GM12878 (cell line): ENCODE measurements at regions not wholly inside any gene's neighbourhood (a gene's known extent, or its start where the extent isn't known, plus 50 kb on each side); places are given as distances from the start of the nearest gene placed in this dataset.

Experiments
- ATAC-seq: fragments of 200-7000 bp; cut with Tn5 transposase; 3 replicates; pipeline ENCODE4 v1.9.1; 2020; ENCODE audit warnings: mild to moderate bottlenecking, moderate library complexity
- BruUV-seq: library from RNA; stranded (reverse); fragments of 400-500 nt; replicated peaks from 2 replicates; lab custom pipeline; 2021; lab: Mats Ljungman, UMichigan
- CTCF ChIA-PET: fragments of 300-600 bp; sonication (Branson Sonifier 250); formaldehyde crosslinking; extraction: SDS; loops from one replicate; lab custom pipeline; 2021; ENCODE audit warnings: inconsistent platforms; lab: Yijun Ruan, JAX
- POLR2A ChIA-PET: fragments of 350-600 bp; formaldehyde crosslinking; extraction: SDS; loops from one replicate; lab custom pipeline; 2021; ENCODE audit warnings: inconsistent platforms; lab: Charles Lee
- RAD21 ChIA-PET: fragments of 300-600 bp; sonication (Branson Sonifier 250); formaldehyde crosslinking; loops from one replicate; lab custom pipeline; 2023; ENCODE audit warnings: antibody characterized with exemption; ENCODE audit not compliant: unreplicated experiment; lab: Charles Lee
- SMC1A ChIA-PET: fragments of 300-600 bp; sonication (Branson Sonifier 250); formaldehyde crosslinking; loops from one replicate; lab custom pipeline; 2023; ENCODE audit not compliant: unreplicated experiment, uncharacterized antibody; lab: Charles Lee
- DNase-seq: peaks from one replicate; pipeline ENCODE4 v3.0.0-alpha.2; 2011; ENCODE audit warnings: low read depth, low spot score
- FAIRE-seq: peaks from 3 replicates; lab custom pipeline; 2011; peaks lifted over from hg19 to GRCh38; lab: Jason Lieb, UNC
- H2AFZ ChIP-seq: 2 replicates; pipeline ENCODE4 v1.6.0; 2011; ENCODE audit warnings: low read depth, low read length, control low read depth; ENCODE audit not compliant: control insufficient read depth
- H3K27ac ChIP-seq: 2 replicates; pipeline ENCODE4 v1.5.1; 2011; ENCODE audit warnings: control low read depth; ENCODE audit not compliant: control insufficient read depth, insufficient read depth
- H3K27me3 ChIP-seq, 2 experiments: replicated peaks in 1 of 2; 2 replicates each; pipeline versions ENCODE4 v1.6.0 to v1.6.1; 2011; ENCODE audit warnings: low read length in 1 of 2; ENCODE audit not compliant: control insufficient read depth in 2 of 2, insufficient read depth in 2 of 2
- H3K36me3 ChIP-seq, 2 experiments: 2 replicates each; pipeline ENCODE4 v1.5.1; 2011; ENCODE audit warnings: low read length in 1 of 2; ENCODE audit not compliant: control insufficient read depth in 2 of 2, insufficient read depth in 2 of 2
- H3K4me1 ChIP-seq: 2 replicates; pipeline ENCODE4 v1.6.1; 2011; ENCODE audit warnings: mild to moderate bottlenecking, low read length, moderate library complexity, mixed read lengths; ENCODE audit not compliant: control insufficient read depth, insufficient read depth
- H3K4me2 ChIP-seq: 2 replicates; pipeline ENCODE4 v1.6.0; 2011; ENCODE audit warnings: control low read depth; ENCODE audit not compliant: control insufficient read depth, insufficient read depth
- H3K4me3 ChIP-seq: fragments of 200-600 bp; sonication (generic); 2 replicates; pipeline ENCODE4 v1.5.1; 2016
- H3K79me2 ChIP-seq: 2 replicates; pipeline ENCODE4 v1.6.0; 2011; ENCODE audit warnings: low read length; ENCODE audit not compliant: control insufficient read depth, insufficient read depth
- H3K9ac ChIP-seq: 2 replicates; pipeline ENCODE4 v1.8.0; 2011; ENCODE audit warnings: low read length, control low read depth, mixed read lengths; ENCODE audit not compliant: control insufficient read depth, insufficient read depth
- H3K9me3 ChIP-seq: replicated peaks from 3 replicates; pipeline ENCODE4 v1.5.1; 2011; ENCODE audit warnings: mild to moderate bottlenecking, low read length; ENCODE audit not compliant: control insufficient read depth, insufficient read depth
- H4K20me1 ChIP-seq: 2 replicates; pipeline ENCODE4 v1.6.0; 2011; ENCODE audit not compliant: control insufficient read depth, insufficient read depth
- BRCA1 ChIP-seq: IDR thresholded peaks from 2 replicates; pipeline ENCODE4 v1.6.1; 2011; ENCODE audit warnings: low read depth, low read length, improper control_type of control experiment
- CHD2 ChIP-seq: IDR thresholded peaks from 2 replicates; pipeline ENCODE4 v1.6.1; 2011; ENCODE audit warnings: low read depth, low read length, improper control_type of control experiment, borderline replicate concordance
- E2F8 ChIP-seq: fragments of 450-650 bp; IDR thresholded peaks from 2 replicates; pipeline ENCODE4 v1.6.1; 2018; ENCODE audit warnings: mild to moderate bottlenecking, low read depth, moderate library complexity; ENCODE audit not compliant: partially characterized antibody
- EED ChIP-seq: sonication (generic); IDR thresholded peaks from 2 replicates; pipeline ENCODE4 v1.6.1; 2016; ENCODE audit warnings: antibody characterized with exemption, low read depth
- HCFC1 ChIP-seq: fragments of 150-350 bp; IDR thresholded peaks from 2 replicates; pipeline ENCODE4 v1.6.1; 2014; ENCODE audit warnings: low read length
- HDGF ChIP-seq: fragments of 450-650 bp; IDR thresholded peaks from 2 replicates; pipeline ENCODE4 v1.6.1; 2016; ENCODE audit warnings: antibody characterized with exemption
- LARP7 ChIP-seq: fragments of 450-650 bp; IDR thresholded peaks from 2 replicates; pipeline ENCODE4 v1.6.1; 2017; ENCODE audit warnings: mild to moderate bottlenecking
- MEF2B ChIP-seq: fragments of 450-650 bp; IDR thresholded peaks from 2 replicates; pipeline ENCODE4 v1.6.1; 2018; ENCODE audit warnings: mild to moderate bottlenecking, moderate library complexity; ENCODE audit not compliant: partially characterized antibody, poor library complexity, severe bottlenecking
- NR2C1 ChIP-seq: fragments of 450-650 bp; IDR thresholded peaks from 2 replicates; pipeline ENCODE4 v1.6.1; 2017; ENCODE audit warnings: antibody characterized with exemption, mild to moderate bottlenecking, moderate library complexity
- POU2F2 ChIP-seq: IDR thresholded peaks from 3 replicates; pipeline ENCODE4 v1.6.1; 2011; ENCODE audit warnings: low read depth, mild to moderate bottlenecking, low read length, borderline replicate concordance
- SPI1 ChIP-seq: IDR thresholded peaks from 2 replicates; pipeline ENCODE4 v1.6.1; 2011; ENCODE audit warnings: low read depth, mild to moderate bottlenecking, low read length, moderate library complexity, borderline replicate concordance; ENCODE audit not compliant: insufficient read depth
- SREBF2 ChIP-seq: IDR thresholded peaks from 2 replicates; pipeline ENCODE4 v1.6.1; 2012; ENCODE audit warnings: mild to moderate bottlenecking, low read length
- TCF3 ChIP-seq: IDR thresholded peaks from 2 replicates; pipeline ENCODE4 v1.6.1; 2012; ENCODE audit warnings: low read depth, mild to moderate bottlenecking, low read length, borderline replicate concordance; ENCODE audit not compliant: insufficient read depth
- YBX1 ChIP-seq: fragments of 450-650 bp; IDR thresholded peaks from 2 replicates; pipeline ENCODE4 v1.6.1; 2016; ENCODE audit warnings: antibody characterized with exemption
- ZNF24 ChIP-seq: fragments of 450-650 bp; IDR thresholded peaks from 2 replicates; pipeline ENCODE4 v1.6.1; 2017; ENCODE audit warnings: antibody characterized with exemption, mild to moderate bottlenecking
- ZNF592 ChIP-seq: fragments of 450-650 bp; IDR thresholded peaks from 2 replicates; pipeline ENCODE4 v1.6.1; 2017; ENCODE audit warnings: mild to moderate bottlenecking, moderate library complexity
- WGBS: methylation state at CpG from one replicate; pipeline ENCODE4 v1.1.6; 2016; ENCODE audit warnings: low lambda C conversion rate; ENCODE audit not compliant: insufficient replicate concordance, insufficient coverage; ENCODE audit errors: missing lambda C conversion rate; 5-methylcytosine and 5-hydroxymethylcytosine counted together
- in situ Hi-C: fragments of 300-500 bp; cut with MboI; formaldehyde crosslinking; loops from 9 replicates; pipeline ENCODE4 v1.14.3; 2018; ENCODE audit warnings: mixed read lengths
- intact Hi-C: fragments of 100-400 bp; cut with micrococcal nuclease; formaldehyde crosslinking; loops from one replicate; pipeline ENCODE4 v1.14.2; 2022; ENCODE audit not compliant: unreplicated experiment

GRCh38 chr9:20087481-20087880 is 298.6 kb upstream of the SLC24A2 start:
- no peaks in the 10 kb centered on the region for H3K27me3 ChIP-seq
- no peaks in the 10 kb centered on the region for H3K36me3 ChIP-seq
- 0% methylated on average over 1 of the region's 1 CpG for WGBS
- in situ Hi-C loops (loop anchor here (10.0 kb wide), 1 partner anchor 63 kb away; no protein-coding TSS in a partner anchor), intact Hi-C loops (no loop called here)
- CTCF ChIA-PET: no interaction called here
- POLR2A ChIA-PET: no interaction called here
- no peak overlapping the region for H2AFZ ChIP-seq
- H3K4me3 ChIP-seq: no peak overlapping the region
- FAIRE-seq (no peak), ATAC-seq (no peak), DNase-seq (no peak)
- H4K20me1 ChIP-seq: no peaks in the 10 kb centered on the region
- SMC1A ChIA-PET: interaction anchor here (0.7 kb wide), 1 partner anchor 84 kb away, joined by 3 read pairs; no protein-coding TSS in a partner anchor
- no TSS peak for BruUV-seq
- RAD21 ChIA-PET: no interaction called here
- H3K27ac ChIP-seq: no peak overlapping the region
- H3K4me2 ChIP-seq: no peak overlapping the region
- no peaks in the 10 kb centered on the region for H3K79me2 ChIP-seq
- no peaks in the 10 kb centered on the region for H3K9me3 ChIP-seq
- TF ChIP-seq YBX1 (no peak), SREBF2 (no peak), EED (no peak), NR2C1 (no peak), POU2F2 (no peak), CHD2 (no peak), HDGF (no peak), ZNF24 (no peak), HCFC1 (no peak), BRCA1 (no peak), TCF3 (no peak), LARP7 (no peak), SPI1 (no peak), ZNF592 (no peak), E2F8 (no peak), MEF2B (no peak)
- H3K4me1 ChIP-seq: no peaks in the 10 kb centered on the region
- H3K9ac ChIP-seq: no peak overlapping the region
